GM12874 (cell line): ENCODE measurements at regions not wholly inside any gene's neighbourhood (a gene's known extent, or its start where the extent isn't known, plus 50 kb on each side); places are given as distances from the start of the nearest gene placed in this dataset.

Experiments
- TF ChIP-seq, protein P1 (sequence below): IDR thresholded peaks from 2 replicates; pipeline ENCODE4 v1.5.1; 2011; ENCODE audit warnings: low read depth, mild to moderate bottlenecking, control low read depth, low read length, moderate library complexity; ENCODE audit not compliant: insufficient read depth

DNA sequence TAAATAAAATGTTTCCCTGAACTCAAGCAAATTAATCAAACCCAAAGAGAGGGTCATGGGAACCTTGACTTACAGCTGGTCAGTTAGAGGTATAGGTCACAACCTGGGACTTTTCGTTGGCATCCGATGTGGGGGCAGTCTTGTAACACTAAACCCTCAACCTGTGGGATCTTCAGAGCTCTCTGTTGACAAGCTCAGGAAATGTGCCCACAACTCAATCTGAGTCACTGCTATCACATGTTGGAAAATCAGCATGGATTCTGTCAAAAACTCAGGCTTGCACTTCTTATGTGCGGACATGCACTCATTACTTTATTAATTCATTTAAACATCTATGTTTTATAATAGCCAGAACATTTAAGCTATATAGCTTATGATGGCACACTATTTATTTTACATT lies 424.6 kb upstream of the SORCS1 start:
- TF ChIP-seq, protein P1, sequence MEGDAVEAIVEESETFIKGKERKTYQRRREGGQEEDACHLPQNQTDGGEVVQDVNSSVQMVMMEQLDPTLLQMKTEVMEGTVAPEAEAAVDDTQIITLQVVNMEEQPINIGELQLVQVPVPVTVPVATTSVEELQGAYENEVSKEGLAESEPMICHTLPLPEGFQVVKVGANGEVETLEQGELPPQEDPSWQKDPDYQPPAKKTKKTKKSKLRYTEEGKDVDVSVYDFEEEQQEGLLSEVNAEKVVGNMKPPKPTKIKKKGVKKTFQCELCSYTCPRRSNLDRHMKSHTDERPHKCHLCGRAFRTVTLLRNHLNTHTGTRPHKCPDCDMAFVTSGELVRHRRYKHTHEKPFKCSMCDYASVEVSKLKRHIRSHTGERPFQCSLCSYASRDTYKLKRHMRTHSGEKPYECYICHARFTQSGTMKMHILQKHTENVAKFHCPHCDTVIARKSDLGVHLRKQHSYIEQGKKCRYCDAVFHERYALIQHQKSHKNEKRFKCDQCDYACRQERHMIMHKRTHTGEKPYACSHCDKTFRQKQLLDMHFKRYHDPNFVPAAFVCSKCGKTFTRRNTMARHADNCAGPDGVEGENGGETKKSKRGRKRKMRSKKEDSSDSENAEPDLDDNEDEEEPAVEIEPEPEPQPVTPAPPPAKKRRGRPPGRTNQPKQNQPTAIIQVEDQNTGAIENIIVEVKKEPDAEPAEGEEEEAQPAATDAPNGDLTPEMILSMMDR: no peak

DNA sequence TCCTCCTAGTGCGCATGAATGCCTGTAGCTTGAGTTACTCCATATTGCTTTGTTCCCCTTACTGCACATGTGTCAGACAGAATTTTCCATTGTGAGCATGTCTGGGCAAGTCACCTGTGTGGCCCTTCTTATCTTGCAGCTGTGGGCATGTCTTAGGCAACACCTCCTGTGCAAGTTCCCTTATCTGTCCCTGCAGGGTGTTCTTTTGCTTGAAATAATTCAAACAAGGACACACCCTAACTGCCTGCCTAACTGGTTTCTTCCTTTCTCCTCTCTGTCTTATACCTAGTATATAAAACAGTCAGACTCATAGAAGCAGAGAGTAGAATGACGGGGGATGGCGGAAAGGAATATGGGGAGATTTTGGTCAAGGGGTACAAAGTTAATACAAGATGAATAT lies 421.1 kb upstream of the SORCS1 start:
- TF ChIP-seq, protein P1: no peak

DNA sequence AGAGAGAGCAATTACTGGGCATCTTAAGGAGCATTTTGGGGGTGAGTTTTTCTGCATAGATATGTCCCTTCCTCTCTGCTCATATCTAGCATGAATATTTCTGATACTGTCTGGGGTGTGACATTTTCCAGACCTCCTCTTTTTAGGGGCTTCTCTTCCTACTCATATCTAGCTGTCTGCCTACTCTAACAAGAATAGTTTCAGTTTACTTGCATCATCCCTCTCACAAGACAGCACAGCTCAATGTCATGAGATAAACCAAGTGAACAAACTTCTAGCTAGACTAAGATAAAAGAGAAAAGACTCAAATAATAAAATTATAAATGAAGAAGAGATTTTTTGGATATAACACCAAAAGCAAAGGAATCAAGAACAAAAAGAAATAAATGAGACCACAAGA lies 419.5 kb upstream of the SORCS1 start:
- TF ChIP-seq, protein P1: no peak

DNA sequence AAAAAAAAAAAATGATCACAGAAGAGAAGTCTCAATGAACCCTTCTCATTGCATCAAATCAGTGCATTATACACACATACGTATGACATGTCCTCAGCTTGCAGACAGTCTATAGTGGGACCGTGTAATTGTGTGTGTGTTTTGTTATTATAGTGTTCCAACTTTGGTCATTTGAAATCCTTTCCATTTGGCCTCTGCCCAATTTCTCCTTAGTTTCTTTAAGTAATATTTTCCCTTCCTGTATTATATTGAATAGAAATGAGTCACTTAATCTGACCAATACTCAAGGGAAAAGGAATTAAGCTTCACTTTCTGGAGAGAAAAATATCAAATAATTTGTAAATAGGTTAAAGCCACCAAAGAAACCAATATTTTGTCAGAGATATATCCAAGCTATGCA lies 415.5 kb upstream of the SORCS1 start:
- TF ChIP-seq, protein P1: no peak

DNA sequence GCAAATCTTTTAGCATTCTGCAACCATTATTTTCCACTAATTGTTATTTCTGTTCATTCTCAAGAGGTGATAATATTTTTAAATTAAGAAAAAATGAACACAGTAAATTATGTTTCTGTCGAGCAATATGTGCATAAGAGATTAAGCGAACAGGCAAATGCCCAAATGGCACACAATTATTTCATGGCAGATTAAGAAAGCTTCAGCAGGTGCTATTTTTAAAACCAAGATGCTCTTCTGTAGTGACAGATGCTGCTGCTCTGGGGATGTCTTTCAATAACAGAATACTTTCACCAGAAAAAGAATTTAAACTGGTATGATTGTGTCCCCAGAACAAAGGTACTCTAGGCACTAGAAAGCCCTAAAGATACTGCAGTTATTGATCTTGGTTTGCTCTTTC lies 412.7 kb upstream of the SORCS1 start:
- TF ChIP-seq, protein P1: no peak

DNA sequence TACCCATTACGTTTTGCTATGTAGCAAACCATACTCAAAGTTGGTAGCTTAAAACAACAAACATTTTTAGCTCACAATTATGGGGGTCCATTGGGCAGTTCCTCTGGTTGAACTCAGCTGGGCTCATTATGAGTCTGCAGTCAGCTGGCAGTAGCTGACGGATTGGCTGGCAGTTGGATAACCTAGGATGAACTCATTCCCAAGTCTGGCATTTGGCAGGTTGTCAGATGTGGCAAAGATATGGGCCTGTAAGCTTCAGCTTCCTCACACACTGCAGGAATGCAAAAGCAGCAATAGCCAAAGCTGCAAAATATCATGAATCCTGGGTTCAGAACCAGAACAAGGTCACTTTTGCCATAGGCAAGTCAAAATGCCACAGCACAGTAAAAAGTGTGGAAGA lies 412.2 kb upstream of the SORCS1 start:
- TF ChIP-seq, protein P1: no peak

DNA sequence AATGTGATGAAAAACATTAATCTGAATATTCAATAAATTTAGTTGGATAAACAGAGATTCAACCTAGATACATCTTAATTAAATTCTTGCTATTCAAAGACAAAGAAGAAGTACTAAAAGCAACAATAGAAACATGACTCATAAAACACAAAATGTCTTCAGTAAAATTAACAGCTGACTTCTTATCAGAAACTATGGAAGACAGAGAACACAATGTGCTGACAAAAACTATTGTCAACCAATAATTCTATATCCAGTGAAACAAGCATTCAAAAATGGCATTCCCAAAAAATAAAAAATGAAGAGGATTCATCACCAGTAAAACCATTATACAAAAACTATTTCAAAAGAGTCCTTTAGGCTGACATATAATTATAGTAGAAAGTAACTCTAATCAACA lies 400.5 kb upstream of the SORCS1 start:
- TF ChIP-seq, protein P1: no peak
